Esophagus muscularis mucosa (tissue), 4 donors: ENCODE measurements at regions not wholly inside any gene's neighbourhood (a gene's known extent, or its start where the extent isn't known, plus 50 kb on each side); places are given as distances from the start of the nearest gene placed in this dataset.

Experiments used
- DNase-seq: peaks from one replicate; pipeline ENCODE4 v3.0.0-alpha.2; 2017; ENCODE audit errors: extremely low spot score
- H3K27ac ChIP-seq, 4 donors: fragments of 200-600 bp; sonication (generic); replicated peaks in 1 of 4; 1 replicate in 3 of 4; 2 replicates in 1 of 4; pipeline ENCODE4 v1.5.1; 2016 to 2019; ENCODE audit warnings: mild to moderate bottlenecking in 1 of 4
- H3K27me3 ChIP-seq, 4 donors: fragments of 200-600 bp; sonication (generic); one replicate each; pipeline versions ENCODE4 v1.5.1 to v1.6.0; 2016 to 2019
- H3K36me3 ChIP-seq, 4 donors: fragments of 200-600 bp; sonication (generic); one replicate each; pipeline ENCODE4 v1.5.1; 2016 to 2019
- H3K4me1 ChIP-seq, 4 donors: fragments of 200-600 bp; sonication (generic); one replicate each; pipeline ENCODE4 v1.5.1; 2016 to 2019
- H3K4me3 ChIP-seq, 4 donors: fragments of 200-600 bp; sonication (generic); 1 replicate in 2 of 4; 2 replicates in 2 of 4; pipeline ENCODE4 v1.5.1; 2016 to 2019; ENCODE audit warnings: mild to moderate bottlenecking in 4 of 4, moderate library complexity in 1 of 4
- H3K9me3 ChIP-seq, 4 donors: fragments of 200-600 bp; sonication (generic); 1 replicate in 3 of 4; 2 replicates in 1 of 4; pipeline ENCODE4 v1.5.1; 2016 to 2019
- EP300 ChIP-seq: sonication (generic); formaldehyde crosslinking; IDR thresholded peaks from one replicate; pipeline ENCODE4 v1.6.1; 2017; ENCODE audit warnings: antibody characterized with exemption
- POLR2A ChIP-seq: fragments of 450-650 bp; IDR thresholded peaks from one replicate; pipeline ENCODE4 v1.6.1; 2017; ENCODE audit warnings: antibody characterized with exemption, moderate library complexity, mild to moderate bottlenecking, low read depth
- POLR2AphosphoS5 ChIP-seq, 2 donors: sonication (generic); formaldehyde crosslinking; IDR thresholded peaks; one replicate each; pipeline ENCODE4 v1.6.1; 2017; ENCODE audit warnings: antibody characterized with exemption in 2 of 2
- WGBS: methylation state at CpG from one replicate; pipeline ENCODE4 v1.1.5; 2018; 5-methylcytosine and 5-hydroxymethylcytosine counted together
- intact Hi-C: fragments of 100-400 bp; cut with DNase I; formaldehyde crosslinking; loops from one replicate; pipeline ENCODE4 v1.15.1; 2023
- TF ChIP-seq, protein P1 (sequence below), 3 experiments: fragments of 200-600 bp in 2 of 3; fragments of 450-650 bp in 1 of 3; sonication (generic) in 2 of 3; IDR thresholded peaks; one replicate each; pipeline ENCODE4 v1.5.1; 2017 to 2019; ENCODE audit warnings: antibody characterized with exemption in 3 of 3, mild to moderate bottlenecking in 2 of 3, moderate library complexity in 1 of 3

DNA sequence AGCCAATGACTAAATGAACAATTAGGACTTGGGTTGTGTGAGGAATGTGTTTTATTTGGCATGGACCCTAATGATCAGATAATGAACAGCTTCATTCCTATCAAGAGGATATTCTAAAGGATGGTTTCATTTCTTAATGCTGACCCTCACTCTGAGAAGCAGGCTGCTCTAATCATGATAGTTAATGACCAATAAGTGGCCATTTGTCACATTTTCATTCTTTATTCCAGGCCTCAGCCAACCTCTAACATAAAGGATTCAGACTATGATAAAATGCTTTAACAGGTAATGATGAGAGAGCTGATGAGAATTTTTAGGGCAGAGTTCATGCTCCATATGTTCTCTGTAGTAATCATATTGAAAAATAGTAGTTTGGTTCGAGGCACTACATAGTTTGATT, 301.5 kb upstream of the ARRDC3 start:
- TF ChIP-seq POLR2AphosphoS5 (IDR thresholded peaks at IDR 0.05) (no peak), POLR2A (no peak), EP300 (no peak)
- TF ChIP-seq, protein P1, sequence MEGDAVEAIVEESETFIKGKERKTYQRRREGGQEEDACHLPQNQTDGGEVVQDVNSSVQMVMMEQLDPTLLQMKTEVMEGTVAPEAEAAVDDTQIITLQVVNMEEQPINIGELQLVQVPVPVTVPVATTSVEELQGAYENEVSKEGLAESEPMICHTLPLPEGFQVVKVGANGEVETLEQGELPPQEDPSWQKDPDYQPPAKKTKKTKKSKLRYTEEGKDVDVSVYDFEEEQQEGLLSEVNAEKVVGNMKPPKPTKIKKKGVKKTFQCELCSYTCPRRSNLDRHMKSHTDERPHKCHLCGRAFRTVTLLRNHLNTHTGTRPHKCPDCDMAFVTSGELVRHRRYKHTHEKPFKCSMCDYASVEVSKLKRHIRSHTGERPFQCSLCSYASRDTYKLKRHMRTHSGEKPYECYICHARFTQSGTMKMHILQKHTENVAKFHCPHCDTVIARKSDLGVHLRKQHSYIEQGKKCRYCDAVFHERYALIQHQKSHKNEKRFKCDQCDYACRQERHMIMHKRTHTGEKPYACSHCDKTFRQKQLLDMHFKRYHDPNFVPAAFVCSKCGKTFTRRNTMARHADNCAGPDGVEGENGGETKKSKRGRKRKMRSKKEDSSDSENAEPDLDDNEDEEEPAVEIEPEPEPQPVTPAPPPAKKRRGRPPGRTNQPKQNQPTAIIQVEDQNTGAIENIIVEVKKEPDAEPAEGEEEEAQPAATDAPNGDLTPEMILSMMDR (IDR thresholded peaks at IDR 0.05) = no peak
- Histone ChIP-seq H3K4me1 (no peaks in the 10 kb centered on the region), H3K9me3 (no peaks in the 10 kb centered on the region), H3K4me3 (no peak overlapping the region), H3K36me3 (no peaks in the 10 kb centered on the region), H3K27ac (no peak overlapping the region), H3K27me3 (no peaks in the 10 kb centered on the region)
- WGBS = 53% methylated on average over 1 of the region's 1 CpG
- DNase-seq = no peak
- intact Hi-C loops = no loop called here

DNA sequence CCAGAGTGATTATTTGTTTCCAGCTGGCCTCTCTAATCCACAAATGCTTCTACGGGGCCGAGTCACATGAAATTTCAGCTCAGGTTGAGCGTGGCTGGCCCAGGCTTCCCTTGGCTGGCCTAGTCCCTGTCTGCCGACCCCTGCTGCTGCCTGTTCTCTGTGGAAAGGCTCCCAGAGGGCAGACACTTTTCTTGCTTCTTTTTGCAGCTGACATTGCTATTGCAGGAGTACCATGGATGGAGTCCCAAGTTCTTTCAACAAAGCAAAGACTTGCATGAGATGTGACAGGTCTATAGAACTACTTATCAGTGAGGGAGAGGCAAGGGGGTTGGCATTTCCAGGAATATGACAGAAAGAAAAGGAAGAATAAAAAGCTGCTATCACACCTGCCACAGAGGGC, 287.4 kb upstream of the ARRDC3 start:
- Histone ChIP-seq H3K36me3 (no peaks in the 10 kb centered on the region), H3K27ac (no peak overlapping the region), H3K4me1 (no peaks in the 10 kb centered on the region), H3K9me3 (no peaks in the 10 kb centered on the region), H3K4me3 (no peak overlapping the region), H3K27me3 (no peaks in the 10 kb centered on the region)
- intact Hi-C loops = no loop called here
- 63% methylated on average over 4 of the region's 4 CpGs for WGBS
- TF ChIP-seq POLR2A (no peak), POLR2AphosphoS5 (IDR thresholded peaks at IDR 0.05) (no peak), EP300 (no peak)
- TF ChIP-seq, protein P1 (IDR thresholded peaks at IDR 0.05) = no peak
- DNase-seq = no peak

DNA sequence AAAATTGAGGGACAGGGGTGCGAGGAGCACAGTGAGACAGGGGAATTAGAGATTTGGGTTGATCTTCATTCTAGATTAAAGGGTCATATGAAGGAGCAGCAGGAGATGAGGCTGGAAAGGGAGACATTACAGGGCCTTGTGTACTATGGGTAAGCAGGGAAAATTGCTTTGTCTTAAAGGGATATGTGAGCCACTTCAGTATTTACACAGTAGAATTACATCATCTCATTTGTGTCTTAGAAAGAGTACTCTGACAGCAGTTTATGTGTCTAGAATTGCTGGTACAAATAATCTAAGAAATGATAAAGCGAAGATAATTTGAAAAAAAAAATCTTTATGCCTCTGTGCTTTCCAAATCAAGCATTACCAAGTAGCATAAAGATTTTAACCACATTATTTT, 287.0 kb upstream of the ARRDC3 start:
- Histone ChIP-seq H3K27ac (no peak overlapping the region), H3K9me3 (no peaks in the 10 kb centered on the region), H3K36me3 (no peaks in the 10 kb centered on the region), H3K4me1 (no peaks in the 10 kb centered on the region), H3K27me3 (no peaks in the 10 kb centered on the region), H3K4me3 (no peak overlapping the region)
- intact Hi-C loops = no loop called here
- no peak for DNase-seq
- WGBS = 83% methylated on average over 2 of the region's 2 CpGs
- TF ChIP-seq POLR2AphosphoS5 (IDR thresholded peaks at IDR 0.05) (no peak), POLR2A (no peak)
- TF ChIP-seq, protein P1 (IDR thresholded peaks at IDR 0.05) = no peak

DNA sequence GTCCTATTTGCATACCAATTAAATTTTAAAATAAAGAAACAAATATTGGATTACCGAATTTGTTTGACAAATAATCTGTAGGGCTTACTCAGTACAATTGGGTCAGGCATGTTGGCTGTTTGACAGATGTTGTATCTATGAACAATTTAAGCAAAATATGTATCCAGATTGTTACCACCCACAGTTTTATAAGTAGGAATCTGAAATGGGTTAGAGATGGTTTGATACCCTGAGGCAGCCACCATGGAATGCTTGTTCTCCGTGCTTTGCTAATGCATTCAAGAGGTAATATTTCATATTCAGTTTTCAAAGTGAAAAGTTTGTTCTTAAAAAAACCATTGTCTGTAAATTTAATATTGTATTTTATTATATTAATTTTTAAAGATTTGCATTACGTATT, 285.1 kb upstream of the ARRDC3 start:
- Histone ChIP-seq H3K36me3 (no peaks in the 10 kb centered on the region), H3K4me1 (no peaks in the 10 kb centered on the region), H3K27ac (no peak overlapping the region), H3K9me3 (no peaks in the 10 kb centered on the region), H3K4me3 (no peak overlapping the region), H3K27me3 (no peaks in the 10 kb centered on the region)
- no peak for TF ChIP-seq POLR2AphosphoS5 (IDR thresholded peaks at IDR 0.05)
- no peak for TF ChIP-seq POLR2A
- TF ChIP-seq EP300 = no peak
- TF ChIP-seq, protein P1 (IDR thresholded peaks at IDR 0.05) = no peak
- intact Hi-C loops = no loop called here
- DNase-seq = no peak
- WGBS = 80% methylated on average over 3 of the region's 3 CpGs

DNA sequence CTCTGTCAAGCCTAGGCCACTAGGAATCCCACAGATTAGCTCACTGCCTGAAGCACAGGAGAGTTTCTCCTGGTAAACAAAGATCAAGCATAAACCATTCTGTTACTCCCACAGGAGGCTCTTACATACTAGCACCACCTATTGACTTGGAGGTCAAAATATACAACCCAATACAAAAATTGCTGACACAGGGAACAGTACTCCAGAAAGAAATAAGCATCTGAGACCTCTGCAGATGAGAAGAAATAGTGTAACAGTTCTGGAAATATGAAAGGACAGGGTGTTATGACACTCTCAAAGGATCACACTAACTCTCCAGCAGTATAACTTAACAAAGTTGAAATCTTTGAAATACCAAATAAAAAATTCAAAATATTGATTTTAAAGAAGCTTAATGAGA, 269.6 kb upstream of the ARRDC3 start:
- TF ChIP-seq, protein P1 (IDR thresholded peaks at IDR 0.05) = no peak
- no peak for TF ChIP-seq EP300
- no peak for TF ChIP-seq POLR2A
- TF ChIP-seq POLR2AphosphoS5 (IDR thresholded peaks at IDR 0.05) = no peak
- intact Hi-C loops = no loop called here
- H3K9me3 ChIP-seq = peaks cover 0 to 30% (median 5%) of the 10 kb centered on the region in 4 donors

More for the DNA sequence above, 269.6 kb upstream of the ARRDC3 start:
- no peak for DNase-seq
- Histone ChIP-seq H3K4me1 (no peaks in the 10 kb centered on the region), H3K27ac (no peak overlapping the region), H3K27me3 (no peaks in the 10 kb centered on the region), H3K36me3 (no peaks in the 10 kb centered on the region), H3K4me3 (no peak overlapping the region)
